PC-3 (cell line): ENCODE measurements at regions not wholly inside any gene's neighbourhood (a gene's known extent, or its start where the extent isn't known, plus 50 kb on each side); places are given as distances from the start of the nearest gene placed in this dataset.

Experiments used
- ATAC-seq: fragments of 200-7000 bp; cut with Tn5 transposase; 2 replicates; pipeline ENCODE4 v1.9.1; 2020; ENCODE audit warnings: mild to moderate bottlenecking, moderate library complexity
- BruUV-seq: library from RNA; stranded (reverse); fragments of 400-500 nt; replicated peaks from 2 replicates; lab custom pipeline; 2021; lab: Mats Ljungman, UMichigan
- CTCF ChIA-PET: fragments of 300-600 bp; sonication (Branson Sonifier 250); formaldehyde crosslinking; loops from one replicate; lab custom pipeline; 2022; ENCODE audit warnings: antibody characterized with exemption; lab: Charles Lee
- POLR2A ChIA-PET: fragments of 300-600 bp; sonication (Branson Sonifier 250); formaldehyde crosslinking; loops from one replicate; lab custom pipeline; 2022; ENCODE audit warnings: antibody characterized with exemption; ENCODE audit not compliant: unreplicated experiment; lab: Charles Lee
- DNase-seq: peaks from one replicate; pipeline ENCODE4 v3.0.0-alpha.2; 2015
- H2AFZ ChIP-seq: fragments of 300-600 bp; sonication (generic); 2 replicates; pipeline ENCODE4 v1.6.0; 2016; ENCODE audit warnings: antibody characterized with exemption, low read length
- H3F3A ChIP-seq: fragments of 300-600 bp; sonication (generic); one replicate; pipeline ENCODE4 v1.6.0; 2017; ENCODE audit warnings: antibody characterized with exemption, low read length, control low read depth, mild to moderate bottlenecking; ENCODE audit not compliant: unreplicated experiment
- H3K27ac ChIP-seq: fragments of 300-600 bp; sonication (generic); 2 replicates; pipeline ENCODE4 v1.5.1; 2016; ENCODE audit warnings: mild to moderate bottlenecking, low read length
- H3K27me3 ChIP-seq: fragments of 300-600 bp; sonication (generic); 2 replicates; pipeline ENCODE4 v1.6.1; 2016; ENCODE audit warnings: low read length, mixed read lengths
- H3K36me3 ChIP-seq: fragments of 300-600 bp; sonication (generic); 2 replicates; pipeline ENCODE4 v1.6.1; 2016; ENCODE audit warnings: low read depth, mixed run types, low read length, mixed read lengths
- H3K4me1 ChIP-seq: fragments of 300-600 bp; sonication (generic); 2 replicates; pipeline ENCODE4 v1.5.1; 2016; ENCODE audit warnings: low read length; ENCODE audit not compliant: insufficient read depth
- H3K4me2 ChIP-seq: fragments of 300-600 bp; sonication (generic); 2 replicates; pipeline ENCODE4 v1.6.0; 2016; ENCODE audit warnings: low read length
- H3K4me3 ChIP-seq: fragments of 300-600 bp; sonication (generic); 2 replicates; pipeline ENCODE4 v1.5.1; 2016; ENCODE audit warnings: mild to moderate bottlenecking, low read length, mixed read lengths
- H3K79me2 ChIP-seq: fragments of 300-600 bp; sonication (generic); 2 replicates; pipeline ENCODE4 v1.6.1; 2017; ENCODE audit warnings: low read length, mixed read lengths
- H3K9ac ChIP-seq: fragments of 300-600 bp; sonication (generic); 2 replicates; pipeline ENCODE4 v1.6.0; 2016; ENCODE audit warnings: mild to moderate bottlenecking, low read length
- H3K9me2 ChIP-seq: fragments of 300-600 bp; sonication (generic); replicated peaks from 2 replicates; pipeline ENCODE4 v1.6.1; 2016; ENCODE audit warnings: mixed run types, low read length, mixed read lengths
- H3K9me3 ChIP-seq: fragments of 300-600 bp; sonication (generic); 2 replicates; pipeline ENCODE4 v1.6.1; 2016; ENCODE audit warnings: low read length, mixed read lengths
- H4K20me1 ChIP-seq: fragments of 300-600 bp; sonication (generic); 2 replicates; pipeline ENCODE4 v1.6.1; 2016; ENCODE audit warnings: low read length, mixed read lengths
- EZH2 ChIP-seq: fragments of 300-600 bp; sonication (generic); IDR thresholded peaks from one replicate; pipeline ENCODE4 v1.6.1; 2017; ENCODE audit warnings: antibody characterized with exemption, mild to moderate bottlenecking, low read length; ENCODE audit not compliant: unreplicated experiment
- EZH2phosphoT487 ChIP-seq: fragments of 300-600 bp; sonication (generic); IDR thresholded peaks from 2 replicates; pipeline ENCODE4 v1.6.1; 2018; ENCODE audit warnings: mild to moderate bottlenecking, antibody characterized with exemption, low read length, borderline replicate concordance
- intact Hi-C: fragments of 100-400 bp; cut with micrococcal nuclease; formaldehyde crosslinking; loops from 2 replicates; pipeline ENCODE4 v1.9.0; 2023
- TF ChIP-seq, protein P1 (sequence below): fragments of 300-600 bp; sonication (generic); conservative IDR thresholded peaks from 2 replicates; pipeline ENCODE4 v1.5.1; 2017; ENCODE audit warnings: antibody characterized with exemption, low read depth, mild to moderate bottlenecking, low read length

DNA sequence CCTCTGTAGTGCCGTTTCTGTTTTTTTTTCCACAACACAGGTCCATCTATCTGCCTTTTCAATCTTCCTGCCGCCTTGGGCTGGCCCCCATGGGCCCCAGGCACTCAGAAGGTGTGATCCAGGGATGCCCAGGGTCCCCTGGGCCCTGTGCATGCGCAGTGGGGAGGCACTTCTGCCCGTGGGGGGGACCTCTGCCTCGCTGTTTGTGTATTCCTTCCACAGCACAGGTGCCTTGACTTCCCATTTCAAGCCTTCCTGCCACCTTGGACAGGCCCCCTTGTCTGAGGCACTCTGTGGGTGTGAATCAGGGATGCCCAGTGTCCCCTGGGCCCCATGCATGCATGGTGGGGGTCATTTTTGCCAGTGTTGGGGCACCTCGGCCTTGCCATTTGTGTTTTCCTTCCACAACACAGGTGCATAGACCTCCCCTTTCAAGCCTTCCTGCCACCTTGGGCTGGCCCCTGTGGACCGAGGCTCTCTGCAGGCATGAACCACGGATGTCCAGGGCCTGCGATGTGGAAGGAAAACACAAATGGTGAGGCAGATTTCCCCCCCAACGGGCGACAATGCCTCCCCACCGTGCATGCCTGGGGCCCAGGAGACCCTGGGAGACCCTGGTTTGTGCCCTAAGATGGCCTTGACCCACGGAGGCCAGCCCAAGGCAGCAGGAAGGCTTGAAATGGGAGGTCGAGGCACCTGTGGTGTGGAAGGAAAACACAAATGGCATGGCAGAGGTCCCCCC is 366.5 kb downstream of the ALG10 start:
- Histone ChIP-seq H2AFZ (no peak overlapping the region), H3F3A (no peaks in the 10 kb centered on the region), H3K79me2 (no peaks in the 10 kb centered on the region), H3K9me2 (no peaks in the 10 kb centered on the region), H3K4me3 (no peak overlapping the region), H3K4me2 (no peak overlapping the region), H3K9ac (no peak overlapping the region), H4K20me1 (no peaks in the 10 kb centered on the region), H3K36me3 (no peaks in the 10 kb centered on the region), H3K27me3 (peaks cover 64% of the 10 kb centered on the region), H3K4me1 (no peaks in the 10 kb centered on the region), H3K27ac (no peak overlapping the region), H3K9me3 (no peaks in the 10 kb centered on the region)
- TF ChIP-seq, protein P1, sequence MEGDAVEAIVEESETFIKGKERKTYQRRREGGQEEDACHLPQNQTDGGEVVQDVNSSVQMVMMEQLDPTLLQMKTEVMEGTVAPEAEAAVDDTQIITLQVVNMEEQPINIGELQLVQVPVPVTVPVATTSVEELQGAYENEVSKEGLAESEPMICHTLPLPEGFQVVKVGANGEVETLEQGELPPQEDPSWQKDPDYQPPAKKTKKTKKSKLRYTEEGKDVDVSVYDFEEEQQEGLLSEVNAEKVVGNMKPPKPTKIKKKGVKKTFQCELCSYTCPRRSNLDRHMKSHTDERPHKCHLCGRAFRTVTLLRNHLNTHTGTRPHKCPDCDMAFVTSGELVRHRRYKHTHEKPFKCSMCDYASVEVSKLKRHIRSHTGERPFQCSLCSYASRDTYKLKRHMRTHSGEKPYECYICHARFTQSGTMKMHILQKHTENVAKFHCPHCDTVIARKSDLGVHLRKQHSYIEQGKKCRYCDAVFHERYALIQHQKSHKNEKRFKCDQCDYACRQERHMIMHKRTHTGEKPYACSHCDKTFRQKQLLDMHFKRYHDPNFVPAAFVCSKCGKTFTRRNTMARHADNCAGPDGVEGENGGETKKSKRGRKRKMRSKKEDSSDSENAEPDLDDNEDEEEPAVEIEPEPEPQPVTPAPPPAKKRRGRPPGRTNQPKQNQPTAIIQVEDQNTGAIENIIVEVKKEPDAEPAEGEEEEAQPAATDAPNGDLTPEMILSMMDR, result no peak
- TF ChIP-seq EZH2phosphoT487 (no peak), EZH2 (no peak)
- BruUV-seq, result no TSS peak
- POLR2A ChIA-PET, result no interaction called here
- DNase-seq (no peak), ATAC-seq (no peak)
- intact Hi-C loops, result no loop called here
- CTCF ChIA-PET, result no interaction called here

DNA sequence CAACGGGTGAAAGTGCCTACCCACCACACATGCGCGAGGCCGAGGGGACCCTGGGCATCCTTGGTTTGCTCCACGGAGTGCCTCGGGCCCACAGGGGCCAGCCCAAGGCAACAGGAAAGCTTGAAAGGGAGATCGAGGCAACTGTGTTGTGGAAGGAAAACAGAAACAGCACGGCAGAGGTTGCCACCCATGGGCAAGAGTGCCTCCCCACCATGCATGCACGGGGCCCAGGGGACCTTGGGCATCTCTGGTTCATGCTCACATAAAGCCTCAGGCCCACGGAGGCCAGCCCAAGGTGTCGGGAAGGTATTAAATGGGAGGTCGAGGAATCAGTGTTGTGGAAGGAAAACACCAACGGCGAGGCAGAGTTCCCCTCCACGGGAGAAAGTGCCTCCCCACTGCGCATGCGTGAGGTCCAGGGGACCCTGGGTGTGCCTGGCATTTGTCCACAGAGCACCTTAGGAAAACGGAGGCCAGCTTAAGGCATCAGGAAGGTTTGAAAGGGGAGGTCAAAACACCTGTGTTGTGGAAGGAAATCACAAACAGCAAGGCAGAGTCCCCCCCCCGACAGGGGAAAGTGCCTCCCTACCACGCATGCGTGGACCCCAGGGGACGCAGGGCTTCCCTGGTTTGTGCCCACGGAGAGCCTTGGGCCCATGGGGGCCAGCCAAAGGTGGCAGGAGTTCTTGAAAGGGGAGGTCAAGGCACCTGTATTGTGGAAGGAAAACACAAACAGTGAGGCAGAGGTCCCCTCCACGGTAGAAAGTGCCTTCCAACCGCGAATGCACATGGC is 367.3 kb downstream of the ALG10 start:
- ChIA-PET CTCF (no interaction called here), POLR2A (no interaction called here)
- no peak for TF ChIP-seq EZH2
- TF ChIP-seq EZH2phosphoT487, result no peak
- TF ChIP-seq, protein P1, result no peak
- Histone ChIP-seq H3F3A (no peaks in the 10 kb centered on the region), H3K4me2 (no peak overlapping the region), H3K4me1 (no peaks in the 10 kb centered on the region), H3K9me3 (no peaks in the 10 kb centered on the region), H2AFZ (no peak overlapping the region), H3K36me3 (no peaks in the 10 kb centered on the region), H3K27me3 (peaks cover 71% of the 10 kb centered on the region), H3K9me2 (no peaks in the 10 kb centered on the region), H3K9ac (no peak overlapping the region), H3K4me3 (no peak overlapping the region), H4K20me1 (no peaks in the 10 kb centered on the region), H3K79me2 (no peaks in the 10 kb centered on the region), H3K27ac (no peak overlapping the region)
- ATAC-seq, result no peak
- no peak for DNase-seq
- intact Hi-C loops, result no loop called here
- no TSS peak for BruUV-seq
